Neural cell (in vitro differentiated cells): ENCODE measurements at regions not wholly inside any gene's neighbourhood (a gene's known extent, or its start where the extent isn't known, plus 50 kb on each side); places are given as distances from the start of the nearest gene placed in this dataset.

Source experiments
- H2AFZ ChIP-seq: fragments of 200-600, 300-800 bp; sonication (generic), shearing (Covaris generic); 2 replicates; pipeline ENCODE4 v1.6.0; 2014; ENCODE audit warnings: low read depth, mild to moderate bottlenecking, antibody characterized with exemption, low read length, moderate library complexity
- H3F3A ChIP-seq: fragments of 200-600 bp; shearing (Covaris generic); 2 replicates; pipeline ENCODE4 v1.6.1; 2016; ENCODE audit warnings: mild to moderate bottlenecking, moderate library complexity, mixed read lengths, antibody characterized with exemption, low read length; ENCODE audit not compliant: insufficient read depth, poor library complexity, severe bottlenecking
- H3K27ac ChIP-seq: fragments of 200-600, 300-800 bp; sonication (generic), shearing (Covaris generic); 2 replicates; pipeline ENCODE4 v1.5.1; 2014; ENCODE audit warnings: mild to moderate bottlenecking, low read length, moderate library complexity
- H3K27me3 ChIP-seq: fragments of 300-800, 200-600 bp; sonication (generic), shearing (Covaris generic); 2 replicates; pipeline ENCODE4 v1.6.0; 2014; ENCODE audit warnings: mild to moderate bottlenecking, low read depth, low read length, moderate library complexity; ENCODE audit not compliant: insufficient read depth
- H3K36me3 ChIP-seq: fragments of 300-800, 200-600 bp; sonication (generic), shearing (Covaris generic); 2 replicates; pipeline ENCODE4 v1.5.1; 2014; ENCODE audit warnings: mild to moderate bottlenecking, antibody characterized with exemption, low read length, moderate library complexity; ENCODE audit not compliant: insufficient read depth
- H3K4me2 ChIP-seq: fragments of 300-800, 200-600 bp; sonication (generic), shearing (Covaris generic); 2 replicates; pipeline ENCODE4 v1.6.0; 2014; ENCODE audit warnings: mild to moderate bottlenecking, low read length
- H3K4me3 ChIP-seq: fragments of 300-800, 200-600 bp; sonication (generic), shearing (Covaris generic); 2 replicates; pipeline ENCODE4 v1.5.1; 2014; ENCODE audit warnings: mild to moderate bottlenecking, low read length, moderate library complexity
- H3K79me2 ChIP-seq: fragments of 200-600 bp; shearing (Covaris generic); replicated peaks from 2 replicates; pipeline ENCODE4 v1.6.0; 2014; ENCODE audit warnings: mild to moderate bottlenecking, low read length, moderate library complexity; ENCODE audit not compliant: insufficient read depth
- H3K9ac ChIP-seq: fragments of 300-800, 200-600 bp; sonication (generic), shearing (Covaris generic); 2 replicates; pipeline ENCODE4 v1.6.1; 2016; ENCODE audit warnings: mild to moderate bottlenecking, low read length, mixed read lengths
- H3K9me2 ChIP-seq: fragments of 200-600 bp; shearing (Covaris generic); 2 replicates; pipeline ENCODE4 v1.6.1; 2016; ENCODE audit warnings: mild to moderate bottlenecking, low read length, mixed read lengths; ENCODE audit not compliant: insufficient read depth
- H3K9me3 ChIP-seq: fragments of 200-600, 300-800 bp; sonication (generic), shearing (Covaris generic); 2 replicates; pipeline ENCODE4 v1.6.1; 2016; ENCODE audit warnings: mild to moderate bottlenecking, mixed run types, low read length, moderate library complexity, mixed read lengths
- H4K20me1 ChIP-seq: fragments of 200-600 bp; shearing (Covaris generic); 2 replicates; pipeline ENCODE4 v1.6.1; 2016; ENCODE audit warnings: mild to moderate bottlenecking, mixed run types; ENCODE audit not compliant: insufficient read depth
- EP300 ChIP-seq: fragments of 450-650 bp; conservative IDR thresholded peaks from 2 replicates; pipeline ENCODE4 v1.6.1; 2014; ENCODE audit warnings: antibody characterized with exemption, mild to moderate bottlenecking, moderate library complexity; ENCODE audit not compliant: poor library complexity, severe bottlenecking
- EZH2 ChIP-seq: fragments of 200-600, 300-800 bp; shearing (Covaris generic), sonication (generic); IDR thresholded peaks from 2 replicates; pipeline ENCODE4 v1.6.1; 2014; ENCODE audit warnings: antibody characterized with exemption, low read length, borderline replicate concordance, mild to moderate bottlenecking; ENCODE audit not compliant: insufficient read depth, poor library complexity, severe bottlenecking
- MXI1 ChIP-seq: fragments of 450-650 bp; conservative IDR thresholded peaks from 2 replicates; pipeline ENCODE4 v1.6.1; 2014; ENCODE audit warnings: antibody characterized with exemption, mild to moderate bottlenecking; ENCODE audit not compliant: poor library complexity, severe bottlenecking
- POLR2AphosphoS5 ChIP-seq: IDR thresholded peaks from 2 replicates; pipeline ENCODE4 v1.6.1; 2012
- RAD21 ChIP-seq: fragments of 450-650 bp; conservative IDR thresholded peaks from 2 replicates; pipeline ENCODE4 v1.6.1; 2014; ENCODE audit warnings: antibody characterized with exemption, mild to moderate bottlenecking, moderate library complexity
- SMC3 ChIP-seq: fragments of 450-650 bp; conservative IDR thresholded peaks from 2 replicates; pipeline ENCODE4 v1.6.1; 2014; ENCODE audit warnings: antibody characterized with exemption, mild to moderate bottlenecking, moderate library complexity; ENCODE audit not compliant: poor library complexity
- TAF1 ChIP-seq: IDR thresholded peaks from 2 replicates; pipeline ENCODE4 v1.6.1; 2012; ENCODE audit warnings: low read depth
- TF ChIP-seq, protein P1 (sequence below): IDR thresholded peaks from 2 replicates; pipeline ENCODE4 v1.6.1; 2012; ENCODE audit warnings: borderline replicate concordance
- TF ChIP-seq, protein P2 (sequence below): fragments of 450-650 bp; IDR thresholded peaks from 2 replicates; pipeline ENCODE4 v1.5.1; 2014; ENCODE audit warnings: antibody characterized with exemption, mild to moderate bottlenecking, moderate library complexity; ENCODE audit not compliant: poor library complexity, severe bottlenecking

DNA sequence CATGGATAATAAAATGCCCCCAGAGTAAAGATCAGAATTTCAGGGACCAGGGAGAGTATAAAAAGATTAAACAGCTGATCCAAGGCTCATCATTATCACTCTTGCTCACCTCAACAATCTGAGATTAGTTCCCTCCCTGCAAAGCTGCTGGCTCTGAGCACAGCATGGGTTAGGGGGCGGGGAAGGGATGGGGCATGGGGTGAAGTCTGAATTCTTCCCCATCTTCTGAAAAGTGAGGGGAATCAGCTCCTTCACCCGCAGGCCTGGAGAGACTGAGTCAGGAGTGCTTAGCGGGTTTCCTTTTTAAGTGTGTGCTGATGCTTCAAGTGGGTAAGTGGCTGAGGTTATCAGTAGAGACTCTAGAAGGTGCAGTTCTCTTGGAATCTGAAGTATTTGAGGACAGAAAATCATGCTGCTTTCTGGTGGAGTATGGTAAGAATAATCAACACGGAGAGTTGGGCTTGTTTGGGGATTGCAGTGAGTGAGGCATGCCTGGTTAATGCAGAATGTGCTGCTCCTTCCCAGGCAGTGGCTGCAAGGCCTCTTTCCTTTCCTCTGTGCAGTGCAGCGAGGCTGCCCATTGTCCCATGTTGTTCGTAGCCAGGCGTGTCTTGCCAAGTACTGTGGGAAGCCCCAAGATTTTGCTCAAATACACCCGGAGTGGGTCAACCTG is 59.2 kb upstream of the TRAK1 start:
- TF ChIP-seq EP300, result no peak

GRCh38 chr3:42028474-42028873 is 62.7 kb upstream of the TRAK1 start:
- no peak for TF ChIP-seq MXI1
- no peak for TF ChIP-seq POLR2AphosphoS5
- no peak for TF ChIP-seq SMC3
- TF ChIP-seq, protein P1, sequence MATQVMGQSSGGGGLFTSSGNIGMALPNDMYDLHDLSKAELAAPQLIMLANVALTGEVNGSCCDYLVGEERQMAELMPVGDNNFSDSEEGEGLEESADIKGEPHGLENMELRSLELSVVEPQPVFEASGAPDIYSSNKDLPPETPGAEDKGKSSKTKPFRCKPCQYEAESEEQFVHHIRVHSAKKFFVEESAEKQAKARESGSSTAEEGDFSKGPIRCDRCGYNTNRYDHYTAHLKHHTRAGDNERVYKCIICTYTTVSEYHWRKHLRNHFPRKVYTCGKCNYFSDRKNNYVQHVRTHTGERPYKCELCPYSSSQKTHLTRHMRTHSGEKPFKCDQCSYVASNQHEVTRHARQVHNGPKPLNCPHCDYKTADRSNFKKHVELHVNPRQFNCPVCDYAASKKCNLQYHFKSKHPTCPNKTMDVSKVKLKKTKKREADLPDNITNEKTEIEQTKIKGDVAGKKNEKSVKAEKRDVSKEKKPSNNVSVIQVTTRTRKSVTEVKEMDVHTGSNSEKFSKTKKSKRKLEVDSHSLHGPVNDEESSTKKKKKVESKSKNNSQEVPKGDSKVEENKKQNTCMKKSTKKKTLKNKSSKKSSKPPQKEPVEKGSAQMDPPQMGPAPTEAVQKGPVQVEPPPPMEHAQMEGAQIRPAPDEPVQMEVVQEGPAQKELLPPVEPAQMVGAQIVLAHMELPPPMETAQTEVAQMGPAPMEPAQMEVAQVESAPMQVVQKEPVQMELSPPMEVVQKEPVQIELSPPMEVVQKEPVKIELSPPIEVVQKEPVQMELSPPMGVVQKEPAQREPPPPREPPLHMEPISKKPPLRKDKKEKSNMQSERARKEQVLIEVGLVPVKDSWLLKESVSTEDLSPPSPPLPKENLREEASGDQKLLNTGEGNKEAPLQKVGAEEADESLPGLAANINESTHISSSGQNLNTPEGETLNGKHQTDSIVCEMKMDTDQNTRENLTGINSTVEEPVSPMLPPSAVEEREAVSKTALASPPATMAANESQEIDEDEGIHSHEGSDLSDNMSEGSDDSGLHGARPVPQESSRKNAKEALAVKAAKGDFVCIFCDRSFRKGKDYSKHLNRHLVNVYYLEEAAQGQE, result no peak
- no peak for TF ChIP-seq EP300
- TF ChIP-seq TAF1, result no peak
- TF ChIP-seq EZH2, result no peak
- TF ChIP-seq RAD21, result no peak
- TF ChIP-seq, protein P2, sequence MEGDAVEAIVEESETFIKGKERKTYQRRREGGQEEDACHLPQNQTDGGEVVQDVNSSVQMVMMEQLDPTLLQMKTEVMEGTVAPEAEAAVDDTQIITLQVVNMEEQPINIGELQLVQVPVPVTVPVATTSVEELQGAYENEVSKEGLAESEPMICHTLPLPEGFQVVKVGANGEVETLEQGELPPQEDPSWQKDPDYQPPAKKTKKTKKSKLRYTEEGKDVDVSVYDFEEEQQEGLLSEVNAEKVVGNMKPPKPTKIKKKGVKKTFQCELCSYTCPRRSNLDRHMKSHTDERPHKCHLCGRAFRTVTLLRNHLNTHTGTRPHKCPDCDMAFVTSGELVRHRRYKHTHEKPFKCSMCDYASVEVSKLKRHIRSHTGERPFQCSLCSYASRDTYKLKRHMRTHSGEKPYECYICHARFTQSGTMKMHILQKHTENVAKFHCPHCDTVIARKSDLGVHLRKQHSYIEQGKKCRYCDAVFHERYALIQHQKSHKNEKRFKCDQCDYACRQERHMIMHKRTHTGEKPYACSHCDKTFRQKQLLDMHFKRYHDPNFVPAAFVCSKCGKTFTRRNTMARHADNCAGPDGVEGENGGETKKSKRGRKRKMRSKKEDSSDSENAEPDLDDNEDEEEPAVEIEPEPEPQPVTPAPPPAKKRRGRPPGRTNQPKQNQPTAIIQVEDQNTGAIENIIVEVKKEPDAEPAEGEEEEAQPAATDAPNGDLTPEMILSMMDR, result no peak
- peaks cover 10% of the 10 kb centered on the region for H3K79me2 ChIP-seq
- no peak overlapping the region for H2AFZ ChIP-seq
- no peaks in the 10 kb centered on the region for H3K9me3 ChIP-seq
- no peaks in the 10 kb centered on the region for H3K36me3 ChIP-seq
- no peak overlapping the region for H3K27ac ChIP-seq
- no peaks in the 10 kb centered on the region for H3K27me3 ChIP-seq
- H3K9me2 ChIP-seq, result no peaks in the 10 kb centered on the region
- H4K20me1 ChIP-seq, result no peaks in the 10 kb centered on the region
- no peak overlapping the region for H3K4me3 ChIP-seq
- no peak overlapping the region for H3K4me2 ChIP-seq
- peaks cover 4% of the 10 kb centered on the region for H3F3A ChIP-seq
- no peak overlapping the region for H3K9ac ChIP-seq

More for the DNA sequence above, 59.2 kb upstream of the TRAK1 start:
- Histone ChIP-seq H3K79me2 (peaks cover 6% of the 10 kb centered on the region), H4K20me1 (no peaks in the 10 kb centered on the region), H3K9me2 (no peaks in the 10 kb centered on the region), H2AFZ (no peak overlapping the region), H3K4me2 (no peak overlapping the region), H3K36me3 (no peaks in the 10 kb centered on the region), H3F3A (peaks cover 4% of the 10 kb centered on the region), H3K4me3 (no peak overlapping the region), H3K9me3 (no peaks in the 10 kb centered on the region), H3K9ac (no peak overlapping the region), H3K27me3 (no peaks in the 10 kb centered on the region), H3K27ac (peak overlapping the region; percentile 64)
